Sigmoid colon (tissue), 6 donors: ENCODE measurements at regions not wholly inside any gene's neighbourhood (a gene's known extent, or its start where the extent isn't known, plus 50 kb on each side); places are given as distances from the start of the nearest gene placed in this dataset.

ENCODE experiments used
- DNase-seq: peaks from one replicate; pipeline ENCODE4 v3.0.0-alpha.2; 2019
- H3K27ac ChIP-seq, 4 donors: fragments of 200-600 bp; sonication (generic); one replicate each; pipeline ENCODE4 v1.5.1; 2016 to 2019; ENCODE audit warnings: mild to moderate bottlenecking in 1 of 4
- H3K27me3 ChIP-seq, 3 donors: fragments of 200-600 bp; sonication (generic); one replicate each; pipeline ENCODE4 v1.5.1; 2019; ENCODE audit warnings: mild to moderate bottlenecking in 1 of 3
- H3K36me3 ChIP-seq, 4 donors: fragments of 200-600 bp; sonication (generic); one replicate each; pipeline ENCODE4 v1.5.1; 2016 to 2019
- H3K4me1 ChIP-seq, 4 donors: fragments of 200-600 bp; sonication (generic); one replicate each; pipeline ENCODE4 v1.5.1; 2017 to 2019
- H3K4me3 ChIP-seq, 4 donors: fragments of 200-600 bp; sonication (generic); one replicate each; pipeline ENCODE4 v1.5.1; 2017 to 2019; ENCODE audit warnings: mild to moderate bottlenecking in 2 of 4, moderate library complexity in 1 of 4
- H3K9me3 ChIP-seq, 4 donors: fragments of 200-600 bp in 3 of 4; sonication (generic) in 3 of 4; one replicate each; pipeline versions ENCODE4 v1.5.1 to v1.6.1; 2013 to 2019
- EP300 ChIP-seq, 4 donors: sonication (generic); formaldehyde crosslinking; IDR thresholded peaks; one replicate each; pipeline ENCODE4 v1.6.1; 2017; ENCODE audit warnings: antibody characterized with exemption in 4 of 4
- POLR2A ChIP-seq, 2 donors: fragments of 450-650 bp; IDR thresholded peaks; one replicate each; pipeline ENCODE4 v1.6.1; 2016; ENCODE audit warnings: antibody characterized with exemption in 2 of 2, mild to moderate bottlenecking in 2 of 2, moderate library complexity in 2 of 2
- POLR2AphosphoS5 ChIP-seq, 4 donors: sonication (generic); formaldehyde crosslinking; IDR thresholded peaks; one replicate each; pipeline ENCODE4 v1.6.1; 2017; ENCODE audit warnings: antibody characterized with exemption in 4 of 4
- WGBS, 2 donors: extraction: QIAGEN DNeasy Blood & Tissue Kit; methylation state at CpG; one replicate each; pipeline ENCODE4 v1.1.7; 2013; 5-methylcytosine and 5-hydroxymethylcytosine counted together
- intact Hi-C: fragments of 100-400 bp; cut with DNase I; formaldehyde crosslinking; loops from one replicate; pipeline ENCODE4 v1.15.1; 2023
- TF ChIP-seq, protein P1 (sequence below), 4 experiments: fragments of 450-650 bp in 3 of 4; fragments of 200-600 bp in 1 of 4; IDR thresholded peaks; one replicate each; pipeline ENCODE4 v1.5.1; 2016 to 2019; ENCODE audit warnings: antibody characterized with exemption in 4 of 4, mild to moderate bottlenecking in 3 of 4, moderate library complexity in 2 of 4
- donor health status: healthy with polysubstance abuse.
- donor health status: healthy.

DNA sequence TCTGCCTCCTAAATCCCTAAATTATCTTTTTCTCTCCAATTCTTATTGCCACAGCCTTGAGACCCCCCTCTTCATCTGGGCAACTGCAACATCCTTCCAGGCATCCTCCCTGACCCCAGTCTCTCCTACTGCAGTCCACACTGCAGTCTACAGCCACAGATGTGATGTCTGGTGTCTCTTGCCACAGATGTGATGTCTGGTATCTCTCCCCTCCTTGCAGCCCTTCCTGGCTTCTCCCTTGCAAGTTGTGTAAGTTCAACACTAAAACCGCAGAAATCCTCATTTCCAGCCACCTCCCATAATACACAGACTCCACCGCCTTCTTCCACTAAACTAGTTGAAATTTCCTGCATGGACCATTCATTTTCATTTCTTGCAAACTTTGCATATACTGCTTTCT, 113.1 kb upstream of the DDX18 start:
- TF ChIP-seq POLR2AphosphoS5 (IDR thresholded peaks at IDR 0.05) = no peak
- TF ChIP-seq, protein P1, sequence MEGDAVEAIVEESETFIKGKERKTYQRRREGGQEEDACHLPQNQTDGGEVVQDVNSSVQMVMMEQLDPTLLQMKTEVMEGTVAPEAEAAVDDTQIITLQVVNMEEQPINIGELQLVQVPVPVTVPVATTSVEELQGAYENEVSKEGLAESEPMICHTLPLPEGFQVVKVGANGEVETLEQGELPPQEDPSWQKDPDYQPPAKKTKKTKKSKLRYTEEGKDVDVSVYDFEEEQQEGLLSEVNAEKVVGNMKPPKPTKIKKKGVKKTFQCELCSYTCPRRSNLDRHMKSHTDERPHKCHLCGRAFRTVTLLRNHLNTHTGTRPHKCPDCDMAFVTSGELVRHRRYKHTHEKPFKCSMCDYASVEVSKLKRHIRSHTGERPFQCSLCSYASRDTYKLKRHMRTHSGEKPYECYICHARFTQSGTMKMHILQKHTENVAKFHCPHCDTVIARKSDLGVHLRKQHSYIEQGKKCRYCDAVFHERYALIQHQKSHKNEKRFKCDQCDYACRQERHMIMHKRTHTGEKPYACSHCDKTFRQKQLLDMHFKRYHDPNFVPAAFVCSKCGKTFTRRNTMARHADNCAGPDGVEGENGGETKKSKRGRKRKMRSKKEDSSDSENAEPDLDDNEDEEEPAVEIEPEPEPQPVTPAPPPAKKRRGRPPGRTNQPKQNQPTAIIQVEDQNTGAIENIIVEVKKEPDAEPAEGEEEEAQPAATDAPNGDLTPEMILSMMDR (IDR thresholded peaks at IDR 0.05) = no peak
- TF ChIP-seq POLR2A (IDR thresholded peaks at IDR 0.05) = no peak
- no peak for TF ChIP-seq EP300 (IDR thresholded peaks at IDR 0.05)
- 90% methylated on average over 2 of the region's 2 CpGs for WGBS, 2 donors
- Histone ChIP-seq H3K4me3 (no peak overlapping the region), H3K27ac (no peak overlapping the region), H3K4me1 (no peaks in the 10 kb centered on the region), H3K36me3 (no peaks in the 10 kb centered on the region), H3K9me3 (no peaks in the 10 kb centered on the region), H3K27me3 (no peaks in the 10 kb centered on the region)
- no peak for DNase-seq
- intact Hi-C loops = no loop called here

DNA sequence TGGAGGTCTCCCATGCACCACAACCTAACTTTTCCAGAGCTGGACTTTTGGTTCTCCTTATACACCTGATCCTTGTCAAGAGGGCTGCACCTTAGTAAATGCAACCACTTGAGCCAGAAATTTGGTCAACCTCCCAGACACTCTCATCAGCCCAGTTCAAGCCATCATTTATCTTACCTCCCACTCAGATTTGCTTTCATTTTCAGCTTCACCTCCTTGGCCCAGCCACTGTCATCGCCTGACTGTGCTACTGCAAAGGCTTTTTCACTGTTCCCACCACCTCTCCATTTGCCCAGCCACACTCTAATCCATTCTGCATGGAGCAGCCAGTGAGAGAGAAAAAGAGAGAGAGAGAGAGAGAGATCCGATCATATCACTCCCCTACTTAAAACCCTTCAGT, 112.4 kb upstream of the DDX18 start:
- H3K9me3 ChIP-seq = no peaks in the 10 kb centered on the region
- WGBS, 2 donors = 84 to 85% methylated on average over 2 of the region's 2 CpGs
- H3K36me3 ChIP-seq = no peaks in the 10 kb centered on the region
- no peak for DNase-seq
- TF ChIP-seq EP300 (IDR thresholded peaks at IDR 0.05) (no peak), POLR2A (IDR thresholded peaks at IDR 0.05) (no peak), POLR2AphosphoS5 (IDR thresholded peaks at IDR 0.05) (no peak)
- TF ChIP-seq, protein P1 (IDR thresholded peaks at IDR 0.05) = no peak
- no peaks in the 10 kb centered on the region for H3K4me1 ChIP-seq
- intact Hi-C loops = no loop called here
- H3K27me3 ChIP-seq = no peaks in the 10 kb centered on the region
- no peak overlapping the region for H3K27ac ChIP-seq
- H3K4me3 ChIP-seq = no peak overlapping the region

DNA sequence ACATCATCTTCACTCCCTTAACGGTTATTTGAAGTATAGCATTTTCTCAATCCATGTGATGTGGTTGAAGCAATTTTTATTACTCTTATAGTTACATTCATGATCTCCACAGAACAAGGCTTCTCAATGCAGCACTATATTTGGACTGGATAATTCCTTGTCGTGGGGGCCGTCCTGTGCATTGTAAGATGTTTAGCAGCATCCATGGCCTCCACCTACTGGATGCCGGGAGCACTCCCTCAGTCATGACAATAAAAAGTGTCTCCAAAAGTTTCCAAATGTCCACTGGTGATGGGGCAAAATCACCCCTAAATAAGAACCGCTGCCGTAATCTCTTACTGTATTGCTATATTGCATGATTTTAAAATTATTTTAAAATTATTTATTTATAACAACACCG, 110.6 kb upstream of the DDX18 start:
- Histone ChIP-seq H3K36me3 (no peaks in the 10 kb centered on the region), H3K9me3 (no peaks in the 10 kb centered on the region), H3K27ac (no peak overlapping the region), H3K4me3 (no peak overlapping the region), H3K4me1 (no peaks in the 10 kb centered on the region), H3K27me3 (no peaks in the 10 kb centered on the region)
- 87 to 88% methylated on average over 7 of the region's 7 CpGs for WGBS, 2 donors
- no peak for DNase-seq
- intact Hi-C loops = no loop called here
- TF ChIP-seq POLR2A (IDR thresholded peaks at IDR 0.05) = no peak
- TF ChIP-seq POLR2AphosphoS5 (IDR thresholded peaks at IDR 0.05) = no peak
- TF ChIP-seq EP300 (IDR thresholded peaks at IDR 0.05) = no peak
- TF ChIP-seq, protein P1 (IDR thresholded peaks at IDR 0.05) = no peak

DNA sequence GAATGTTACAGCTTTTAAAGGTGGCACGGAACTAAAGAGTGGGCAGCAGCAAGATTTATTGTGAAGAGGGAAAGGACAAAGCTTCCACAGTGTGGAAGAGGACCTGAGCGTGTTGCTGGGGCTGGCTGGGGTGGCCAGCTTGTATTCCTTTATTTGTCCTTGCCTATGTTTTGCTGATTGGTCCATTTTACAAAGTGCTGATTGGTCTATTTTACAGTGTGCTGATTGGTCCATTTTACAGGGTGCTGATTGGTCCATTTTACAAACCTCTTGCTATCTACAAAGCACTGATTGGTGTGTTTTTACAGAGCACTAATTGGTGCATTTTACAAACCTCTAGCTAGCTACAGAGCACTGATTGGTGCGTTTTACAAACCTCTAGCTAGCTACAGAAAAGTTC, 109.7 kb upstream of the DDX18 start:
- 66 to 81% methylated on average over 3 of the region's 3 CpGs for WGBS, 2 donors
- TF ChIP-seq, protein P1 (IDR thresholded peaks at IDR 0.05) = no peak
- no peak for TF ChIP-seq POLR2A (IDR thresholded peaks at IDR 0.05)
- TF ChIP-seq EP300 (IDR thresholded peaks at IDR 0.05) = no peak
- no peak for TF ChIP-seq POLR2AphosphoS5 (IDR thresholded peaks at IDR 0.05)
- intact Hi-C loops = no loop called here
- H3K9me3 ChIP-seq = no peaks in the 10 kb centered on the region
- no peak for DNase-seq
- H3K4me1 ChIP-seq = no peaks in the 10 kb centered on the region
- no peak overlapping the region for H3K27ac ChIP-seq
- H3K4me3 ChIP-seq = no peak overlapping the region
- no peaks in the 10 kb centered on the region for H3K27me3 ChIP-seq
- H3K36me3 ChIP-seq = no peaks in the 10 kb centered on the region

DNA sequence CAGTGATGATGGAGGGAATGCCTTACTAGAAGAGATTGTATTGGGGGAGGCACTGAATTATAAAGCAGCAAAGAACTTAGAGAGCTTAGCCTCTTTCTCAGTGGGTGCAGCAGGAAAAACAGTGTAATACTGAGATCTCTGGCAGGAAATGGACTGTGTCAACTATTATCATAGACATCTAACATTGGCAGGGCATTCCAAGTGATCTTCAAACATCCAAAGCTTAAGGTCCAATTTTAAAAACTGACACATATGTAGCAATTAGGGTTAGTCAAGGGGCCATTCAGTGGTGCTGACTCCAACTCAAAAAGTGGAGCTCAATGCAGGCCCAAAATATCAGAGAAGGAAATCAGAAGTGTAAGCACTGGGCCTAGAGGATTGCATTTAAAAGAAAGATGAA, 106.6 kb upstream of the DDX18 start:
- TF ChIP-seq POLR2A (IDR thresholded peaks at IDR 0.05) = no peak
- TF ChIP-seq, protein P1 (IDR thresholded peaks at IDR 0.05) = no peak
- TF ChIP-seq EP300 (IDR thresholded peaks at IDR 0.05) = no peak
- TF ChIP-seq POLR2AphosphoS5 (IDR thresholded peaks at IDR 0.05) = no peak
- intact Hi-C loops = no loop called here
- H3K4me3 ChIP-seq = no peak overlapping the region
- H3K27me3 ChIP-seq = no peaks in the 10 kb centered on the region
- DNase-seq = no peak
- H3K27ac ChIP-seq = no peak overlapping the region
- no peaks in the 10 kb centered on the region for H3K4me1 ChIP-seq
- no peaks in the 10 kb centered on the region for H3K36me3 ChIP-seq
- no peaks in the 10 kb centered on the region for H3K9me3 ChIP-seq
